IMR-90 (cell line): ENCODE measurements at regions not wholly inside any gene's neighbourhood (a gene's known extent, or its start where the extent isn't known, plus 50 kb on each side); places are given as distances from the start of the nearest gene placed in this dataset.

Source experiments
- BHLHE40 ChIP-seq: fragments of 150-350 bp; IDR thresholded peaks from 2 replicates; pipeline ENCODE4 v1.6.1; 2016; ENCODE audit warnings: mild to moderate bottlenecking, low read depth, low read length
- CHD1 ChIP-seq: IDR thresholded peaks from 2 replicates; pipeline ENCODE4 v1.6.1; 2012; ENCODE audit warnings: low read depth, low read length, improper control_type of control experiment
- CTCF ChIP-seq: conservative IDR thresholded peaks from 2 replicates; pipeline ENCODE4 v1.5.1; 2012; ENCODE audit warnings: mild to moderate bottlenecking, low read depth, low read length, improper control_type of control experiment
- FOS ChIP-seq: fragments of 150-350 bp; IDR thresholded peaks from 2 replicates; pipeline ENCODE4 v1.6.1; 2016; ENCODE audit warnings: low read depth, low read length
- MAFK ChIP-seq: IDR thresholded peaks from 2 replicates; pipeline ENCODE4 v1.6.1; 2012; ENCODE audit warnings: low read depth, low read length, improper control_type of control experiment
- MXI1 ChIP-seq: IDR thresholded peaks from 2 replicates; pipeline ENCODE4 v1.6.1; 2012; ENCODE audit warnings: low read depth, mild to moderate bottlenecking, low read length, moderate library complexity, borderline replicate concordance
- NFE2L2 ChIP-seq: fragments of 150-350 bp; IDR thresholded peaks from 2 replicates; pipeline ENCODE4 v1.6.1; 2016; ENCODE audit warnings: low read depth, mild to moderate bottlenecking, low read length
- POLR2A ChIP-seq: IDR thresholded peaks from 2 replicates; pipeline ENCODE4 v1.6.1; 2012; ENCODE audit warnings: mild to moderate bottlenecking, low read depth, low read length
- RAD21 ChIP-seq: IDR thresholded peaks from 2 replicates; pipeline ENCODE4 v1.6.1; 2012; ENCODE audit warnings: low read length, improper control_type of control experiment
- RCOR1 ChIP-seq: IDR thresholded peaks from 2 replicates; pipeline ENCODE4 v1.6.1; 2012; ENCODE audit warnings: mild to moderate bottlenecking, low read length, improper control_type of control experiment; ENCODE audit not compliant: insufficient replicate concordance
- RFX5 ChIP-seq: IDR thresholded peaks from 2 replicates; pipeline ENCODE4 v1.8.0; 2012; ENCODE audit warnings: low read depth, mild to moderate bottlenecking, low read length, moderate library complexity
- SMC3 ChIP-seq: fragments of 150-350 bp; IDR thresholded peaks from 2 replicates; pipeline ENCODE4 v1.6.1; 2016; ENCODE audit warnings: low read depth, mild to moderate bottlenecking, antibody characterized with exemption, low read length, moderate library complexity
- TF ChIP-seq, protein P1 (sequence below): fragments of 150-350 bp; IDR thresholded peaks from 2 replicates; pipeline ENCODE4 v1.6.1; 2016; ENCODE audit warnings: low read depth, mild to moderate bottlenecking, low read length, moderate library complexity, borderline replicate concordance
- TF ChIP-seq, protein P2 (sequence below): fragments of 150-350 bp; IDR thresholded peaks from 2 replicates; pipeline ENCODE4 v1.6.1; 2017; ENCODE audit warnings: mild to moderate bottlenecking, antibody characterized with exemption, low read length, low read depth

DNA sequence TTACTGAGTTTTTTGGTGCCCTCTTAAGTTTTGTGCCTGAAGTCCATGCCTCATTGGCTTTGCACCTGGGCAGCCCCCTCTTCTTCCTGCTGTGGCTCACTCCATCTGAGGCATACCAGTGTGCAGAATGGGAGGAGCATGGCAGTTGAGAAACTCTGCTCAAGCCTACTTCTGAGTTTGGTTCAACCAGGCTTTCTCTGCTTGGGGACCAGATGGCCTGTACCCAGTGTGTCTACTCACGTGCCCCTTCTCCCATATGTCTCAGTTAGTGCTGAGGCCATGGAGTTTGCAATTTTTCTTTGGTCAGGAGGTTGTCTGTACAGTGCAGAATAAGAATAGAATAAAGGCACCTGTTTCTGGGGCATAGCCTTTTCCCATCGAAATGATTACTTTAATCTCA lies 383.3 kb upstream of the DDHD1 start:
- TF ChIP-seq CTCF (no peak), CHD1 (no peak), RCOR1 (no peak), SMC3 (no peak), RAD21 (no peak), MXI1 (no peak), BHLHE40 (no peak), RFX5 (no peak), POLR2A (no peak), MAFK (no peak), NFE2L2 (no peak), FOS (no peak)
- TF ChIP-seq, protein P1, sequence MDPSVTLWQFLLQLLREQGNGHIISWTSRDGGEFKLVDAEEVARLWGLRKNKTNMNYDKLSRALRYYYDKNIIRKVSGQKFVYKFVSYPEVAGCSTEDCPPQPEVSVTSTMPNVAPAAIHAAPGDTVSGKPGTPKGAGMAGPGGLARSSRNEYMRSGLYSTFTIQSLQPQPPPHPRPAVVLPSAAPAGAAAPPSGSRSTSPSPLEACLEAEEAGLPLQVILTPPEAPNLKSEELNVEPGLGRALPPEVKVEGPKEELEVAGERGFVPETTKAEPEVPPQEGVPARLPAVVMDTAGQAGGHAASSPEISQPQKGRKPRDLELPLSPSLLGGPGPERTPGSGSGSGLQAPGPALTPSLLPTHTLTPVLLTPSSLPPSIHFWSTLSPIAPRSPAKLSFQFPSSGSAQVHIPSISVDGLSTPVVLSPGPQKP = no peak
- TF ChIP-seq, protein P2, sequence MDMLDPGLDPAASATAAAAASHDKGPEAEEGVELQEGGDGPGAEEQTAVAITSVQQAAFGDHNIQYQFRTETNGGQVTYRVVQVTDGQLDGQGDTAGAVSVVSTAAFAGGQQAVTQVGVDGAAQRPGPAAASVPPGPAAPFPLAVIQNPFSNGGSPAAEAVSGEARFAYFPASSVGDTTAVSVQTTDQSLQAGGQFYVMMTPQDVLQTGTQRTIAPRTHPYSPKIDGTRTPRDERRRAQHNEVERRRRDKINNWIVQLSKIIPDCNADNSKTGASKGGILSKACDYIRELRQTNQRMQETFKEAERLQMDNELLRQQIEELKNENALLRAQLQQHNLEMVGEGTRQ = no peak
